ENCODE measurements at regions not wholly inside any gene's neighbourhood (a gene's known extent, or its start where the extent isn't known, plus 50 kb on each side); places are given as distances from the start of the nearest gene placed in this dataset.

DNA sequence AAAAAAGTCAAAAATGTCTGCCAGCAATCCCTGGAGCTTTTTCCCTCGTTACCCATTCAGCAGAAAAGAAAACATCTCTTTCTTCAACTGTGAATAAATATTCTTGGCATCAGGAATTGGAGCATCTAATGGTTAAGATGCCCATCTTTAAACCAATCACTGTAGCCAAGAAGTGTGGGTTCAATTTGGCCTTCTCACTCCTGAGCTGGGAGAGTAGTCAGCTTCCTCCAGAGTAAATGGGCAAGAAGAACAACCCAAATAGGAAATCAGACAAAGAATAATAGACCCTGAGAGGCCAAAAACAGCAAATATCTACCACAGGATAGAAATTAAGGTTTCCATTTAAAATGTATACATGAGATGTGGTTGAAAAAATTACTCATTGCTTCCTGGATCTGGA lies 508.0 kb upstream of the MDFIC2 start:
- no peak overlapping the region for H3K27ac Mint-ChIP-seq
- no peak for ATAC-seq
- peaks cover 0 to 5% of the 10 kb centered on the region in 2 donors for H3K36me3 Mint-ChIP-seq
- H3K9me3 Mint-ChIP-seq: peaks cover 0 to 15% of the 10 kb centered on the region in 2 donors
- no peak for DNase-seq (ENCODE audit: low spot score in 2 of 2)

GRCh38 chr3:70818145-70818544 lies 505.7 kb upstream of the MDFIC2 start:
- Mint-ChIP-seq H3K36me3 (peaks cover 0 to 5% of the 10 kb centered on the region in 2 donors), H3K9me3 (peaks cover 0 to 15% of the 10 kb centered on the region in 2 donors), H3K27ac (no peak overlapping the region)
- DNase-seq (ENCODE audit: low spot score in 2 of 2) (no peak), ATAC-seq (no peak)

DNA sequence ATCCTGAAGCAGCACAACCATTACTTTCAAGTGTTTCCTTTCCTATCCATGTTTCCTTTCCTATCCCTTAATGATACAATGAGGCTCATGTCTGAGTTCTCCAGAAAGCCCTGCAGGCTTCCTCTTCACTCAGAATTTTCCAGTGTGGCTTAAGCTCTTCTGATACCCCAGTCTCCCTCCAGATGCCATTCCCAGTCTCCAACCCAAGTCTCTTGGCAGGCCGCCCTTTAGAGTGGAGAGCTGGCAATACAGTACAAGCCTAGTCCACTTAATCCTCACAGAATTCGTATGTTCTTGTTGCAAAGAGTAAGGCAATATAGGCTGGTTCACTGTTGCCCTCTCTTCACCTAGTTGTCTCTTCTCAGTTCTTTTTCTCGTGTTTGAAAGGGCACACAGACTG lies 503.9 kb upstream of the MDFIC2 start:
- H3K27ac Mint-ChIP-seq: no peak overlapping the region
- H3K36me3 Mint-ChIP-seq: peaks cover 0 to 5% of the 10 kb centered on the region in 2 donors
- ATAC-seq: no peak
- no peak for DNase-seq (ENCODE audit: low spot score in 2 of 2)
- H3K9me3 Mint-ChIP-seq: peaks cover 0 to 15% of the 10 kb centered on the region in 2 donors

DNA sequence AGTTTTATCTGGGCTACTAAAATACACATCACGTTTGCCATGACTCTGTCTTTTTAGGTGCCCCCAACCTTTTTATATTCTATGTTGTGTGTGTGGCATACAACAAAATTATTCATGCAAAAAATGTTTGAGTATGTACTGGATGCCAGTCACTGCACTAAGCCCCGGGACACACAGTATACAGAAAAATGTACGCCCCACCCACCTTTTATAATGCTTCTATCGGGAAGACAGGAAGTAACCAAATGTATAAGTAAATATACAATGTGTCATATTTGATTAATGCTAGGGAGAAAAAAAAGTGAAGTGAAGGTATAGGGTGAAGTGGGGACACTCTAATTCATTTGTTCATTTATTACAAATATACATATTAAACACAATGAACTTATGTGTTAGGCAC lies 503.4 kb upstream of the MDFIC2 start:
- Mint-ChIP-seq H3K27ac (no peak overlapping the region), H3K36me3 (peaks cover 0 to 5% of the 10 kb centered on the region in 2 donors), H3K9me3 (peaks cover 0 to 15% of the 10 kb centered on the region in 2 donors)
- no peak for ATAC-seq
- no peak for DNase-seq (ENCODE audit: low spot score in 2 of 2)

DNA sequence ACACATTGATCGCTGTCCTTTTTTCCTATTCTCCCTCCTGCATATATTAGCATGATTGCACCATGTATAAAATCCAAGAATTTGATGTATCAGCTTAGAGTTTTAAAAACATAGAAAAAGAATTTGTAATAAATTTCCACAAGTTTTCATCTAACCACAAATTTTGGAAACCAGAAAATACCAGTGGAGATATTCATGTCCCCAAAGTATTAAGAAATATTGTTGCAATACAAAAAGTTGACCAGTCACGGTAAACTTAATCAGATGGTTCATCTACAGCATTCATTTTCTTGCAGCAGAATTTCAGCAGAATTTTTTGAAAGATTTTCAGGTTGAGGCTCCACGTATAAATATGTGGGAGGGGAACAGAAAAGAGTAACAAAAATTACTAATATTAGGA lies 500.9 kb upstream of the MDFIC2 start:
- H3K9me3 Mint-ChIP-seq: peaks cover 0 to 15% of the 10 kb centered on the region in 2 donors
- no peak for ATAC-seq
- DNase-seq (ENCODE audit: low spot score in 2 of 2): no peak
- H3K36me3 Mint-ChIP-seq: peaks cover 0 to 5% of the 10 kb centered on the region in 2 donors
- no peak overlapping the region for H3K27ac Mint-ChIP-seq

DNA sequence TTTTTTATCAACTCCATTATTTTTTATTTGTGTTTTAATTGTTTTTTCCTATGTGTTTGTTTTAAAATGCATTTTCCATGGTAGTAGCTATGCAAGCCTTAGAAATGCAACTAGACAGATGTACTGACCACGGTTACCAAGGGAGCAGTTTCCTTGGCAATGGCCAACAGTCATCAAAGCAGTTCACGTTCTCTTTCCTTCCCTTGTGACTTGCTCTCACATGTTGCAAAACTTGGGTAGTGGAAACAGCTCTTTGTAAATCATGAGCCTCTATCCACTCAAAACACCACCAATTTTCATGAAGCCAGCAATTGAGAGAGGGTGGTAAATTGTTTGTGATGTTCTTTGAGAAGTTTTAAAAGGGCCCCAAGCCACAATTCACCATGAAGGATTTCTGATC lies 499.4 kb upstream of the MDFIC2 start:
- peak in 1 of 2 donors; percentile 41 for ATAC-seq
- Mint-ChIP-seq H3K36me3 (no peaks in the 10 kb centered on the region), H3K9me3 (peaks cover 0 to 7% of the 10 kb centered on the region in 2 donors), H3K27ac (no peak overlapping the region)
- no peak for DNase-seq (ENCODE audit: low spot score in 2 of 2)

DNA sequence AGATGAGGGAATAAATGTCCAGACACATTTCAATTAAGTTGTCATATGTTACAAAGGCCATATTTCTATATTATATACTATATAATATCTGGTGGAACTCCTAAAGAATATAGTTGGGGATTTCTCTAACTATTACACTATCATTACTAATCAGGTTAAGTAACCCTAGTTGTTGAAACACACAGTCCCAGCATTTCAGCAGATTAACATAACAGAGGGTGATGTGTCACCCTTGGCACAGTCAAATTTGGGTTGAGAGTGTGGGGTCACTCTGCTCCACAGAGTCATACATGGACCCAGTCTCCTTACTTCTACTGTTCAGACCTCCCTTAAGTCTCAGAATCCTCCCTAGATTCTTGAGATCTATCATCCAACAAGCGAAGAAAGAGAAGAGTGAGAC lies 496.4 kb upstream of the MDFIC2 start:
- H3K36me3 Mint-ChIP-seq: no peaks in the 10 kb centered on the region
- DNase-seq (ENCODE audit: low spot score in 2 of 2) (no peak), ATAC-seq (no peak)
- no peak overlapping the region for H3K27ac Mint-ChIP-seq
- H3K9me3 Mint-ChIP-seq: no peaks in the 10 kb centered on the region

GRCh38 chr3:70806556-70806955 lies 494.1 kb upstream of the MDFIC2 start:
- no peak for ATAC-seq
- H3K9me3 Mint-ChIP-seq: no peaks in the 10 kb centered on the region
- no peak for DNase-seq (ENCODE audit: low spot score in 2 of 2)
- no peaks in the 10 kb centered on the region for H3K36me3 Mint-ChIP-seq
- H3K27ac Mint-ChIP-seq: no peak overlapping the region

DNA sequence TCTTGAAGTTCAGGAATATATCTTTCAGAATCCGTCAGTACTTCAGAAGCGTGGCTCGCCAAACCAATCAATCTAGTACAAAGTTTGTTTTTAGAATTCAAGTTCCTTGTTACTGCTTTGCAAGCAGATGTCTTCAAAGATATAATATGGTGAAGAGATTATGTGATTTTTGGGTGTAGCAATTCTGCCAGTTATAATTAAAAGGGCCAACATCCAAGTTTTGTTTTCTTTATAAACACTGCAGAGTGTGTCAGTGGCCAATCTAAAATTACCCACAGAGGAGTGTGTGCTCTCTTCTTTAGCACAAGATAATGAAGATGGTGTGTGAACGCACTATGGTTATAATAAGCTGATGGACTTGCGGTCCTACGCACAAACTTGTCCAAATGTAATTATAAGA lies 493.6 kb upstream of the MDFIC2 start:
- no peaks in the 10 kb centered on the region for H3K9me3 Mint-ChIP-seq
- DNase-seq (ENCODE audit: low spot score in 2 of 2) (no peak), ATAC-seq (no peak)
- no peaks in the 10 kb centered on the region for H3K36me3 Mint-ChIP-seq
- no peak overlapping the region for H3K27ac Mint-ChIP-seq

DNA sequence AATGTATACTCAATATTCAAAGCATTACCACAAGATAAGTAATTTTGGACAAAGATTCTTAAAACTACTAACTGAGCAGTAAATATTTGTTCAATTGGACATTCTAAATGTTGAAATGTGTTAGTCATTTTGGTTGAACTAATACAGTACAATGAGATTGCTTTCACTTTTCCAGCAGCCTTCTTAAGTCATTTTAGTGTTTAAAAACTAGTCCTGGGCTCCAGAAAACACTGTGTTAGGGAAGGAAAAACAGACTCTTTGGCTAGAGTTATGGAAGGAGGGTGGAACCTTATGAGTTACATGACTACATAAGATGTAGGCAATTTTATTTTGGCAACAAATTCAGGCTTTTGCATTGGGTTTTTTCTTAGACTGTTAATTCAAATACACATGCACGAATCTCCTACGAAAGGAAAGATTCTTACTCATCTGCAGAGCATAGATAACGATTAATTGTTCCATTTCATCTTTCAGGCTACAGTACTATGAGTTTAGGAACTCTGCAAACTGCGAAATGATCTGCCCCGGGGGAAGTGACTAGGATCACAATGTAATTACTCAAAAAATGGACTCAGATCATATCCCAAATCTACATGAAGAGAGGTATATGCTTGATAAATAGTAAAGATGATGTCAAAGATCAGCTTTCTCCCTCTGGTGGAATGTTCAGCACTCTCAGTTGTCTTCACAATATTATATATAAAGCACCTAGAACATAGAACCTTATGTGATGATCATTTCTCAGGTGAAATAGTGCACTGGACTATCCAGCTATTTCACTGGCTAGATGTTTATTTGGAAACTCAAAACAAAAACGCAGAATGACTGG lies 492.8 kb upstream of the MDFIC2 start:
- Mint-ChIP-seq H3K36me3 (no peaks in the 10 kb centered on the region), H3K9me3 (no peaks in the 10 kb centered on the region), H3K27ac (no peak overlapping the region)
- DNase-seq (ENCODE audit: low spot score in 2 of 2) (no peak), ATAC-seq (no peak)

DNA sequence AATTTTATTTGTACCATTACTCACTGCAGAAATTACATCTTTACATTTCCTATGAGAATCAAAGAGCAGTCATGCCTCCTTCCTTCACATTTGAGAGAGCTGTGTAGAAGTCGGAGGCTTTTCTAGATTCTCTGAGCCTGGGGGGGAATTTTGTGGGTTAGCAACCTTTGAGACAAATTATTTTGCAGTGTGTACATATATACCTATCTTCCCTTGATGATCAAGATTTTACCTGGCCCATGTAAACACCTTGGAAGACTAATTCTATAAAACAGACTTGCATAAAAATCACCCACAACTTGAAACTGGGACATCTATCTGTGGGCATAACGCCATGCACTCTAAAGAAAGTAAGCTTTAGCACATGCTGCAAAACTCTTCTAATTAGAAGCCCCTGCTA lies 491.5 kb upstream of the MDFIC2 start:
- ATAC-seq: no peak
- no peaks in the 10 kb centered on the region for H3K9me3 Mint-ChIP-seq
- H3K27ac Mint-ChIP-seq: no peak overlapping the region
- H3K36me3 Mint-ChIP-seq: no peaks in the 10 kb centered on the region
- DNase-seq (ENCODE audit: low spot score in 2 of 2): no peak

DNA sequence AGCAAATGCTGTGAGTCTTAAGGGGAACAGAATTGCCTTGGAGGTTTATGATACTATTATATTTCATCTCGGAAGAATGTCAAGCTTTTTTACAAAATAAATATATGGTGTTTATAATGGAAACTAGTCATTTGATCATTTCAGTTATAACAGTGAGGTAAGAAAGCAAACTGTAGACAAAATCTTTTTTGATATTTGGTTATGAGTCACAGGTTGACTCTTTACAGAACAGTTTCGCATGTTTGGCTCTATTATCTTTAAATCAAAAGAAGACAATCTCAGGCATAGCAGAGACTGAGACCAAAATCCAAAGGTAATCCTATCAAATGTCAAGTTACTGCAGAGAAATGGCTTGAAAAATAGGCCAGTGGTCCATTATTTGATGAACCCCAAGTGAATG lies 490.9 kb upstream of the MDFIC2 start:
- H3K9me3 Mint-ChIP-seq: no peaks in the 10 kb centered on the region
- ATAC-seq: no peak

GRCh38 chr3:70800951-70801350 lies 488.5 kb upstream of the MDFIC2 start:
- Mint-ChIP-seq H3K9me3 (peaks cover 0 to 7% of the 10 kb centered on the region in 2 donors), H3K27ac (no peak overlapping the region), H3K36me3 (peaks cover 0 to 8% of the 10 kb centered on the region in 2 donors)
- no peak for DNase-seq (ENCODE audit: low spot score in 2 of 2)
- ATAC-seq: no peak

More for the DNA sequence above, 490.9 kb upstream of the MDFIC2 start:
- DNase-seq (ENCODE audit: low spot score in 2 of 2): no peak
- Mint-ChIP-seq H3K27ac (no peak overlapping the region), H3K36me3 (no peaks in the 10 kb centered on the region)

DNA sequence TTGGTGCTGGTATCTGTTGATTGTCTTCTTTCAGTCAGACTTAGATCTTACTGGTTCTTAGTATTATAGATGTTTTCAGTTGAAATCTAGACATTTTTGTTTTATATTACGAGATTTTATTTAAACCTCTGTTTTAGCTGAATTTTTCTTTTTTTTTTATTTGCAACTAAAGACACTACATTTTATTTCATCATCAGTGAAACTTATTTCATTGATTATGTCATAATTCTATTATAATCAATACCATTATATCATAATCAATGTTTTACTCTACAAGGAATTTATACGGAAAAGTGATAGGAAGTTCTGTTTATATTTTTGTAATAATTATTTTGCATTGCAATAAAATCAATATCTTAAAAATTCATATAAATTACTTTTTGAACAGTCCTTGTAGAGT lies 477.4 kb upstream of the MDFIC2 start:
- no peak overlapping the region for H3K27ac Mint-ChIP-seq
- peaks cover 0 to 6% of the 10 kb centered on the region in 2 donors for H3K36me3 Mint-ChIP-seq
- ATAC-seq (no peak), DNase-seq (ENCODE audit: low spot score in 2 of 2) (no peak)
- H3K9me3 Mint-ChIP-seq: peaks cover 4% of the 10 kb centered on the region in 2 donors

GRCh38 chr3:70780790-70781189 lies 468.4 kb upstream of the MDFIC2 start:
- no peak overlapping the region for H3K27ac Mint-ChIP-seq
- DNase-seq (ENCODE audit: low spot score in 2 of 2): no peak
- H3K9me3 Mint-ChIP-seq: peaks cover 0 to 9% of the 10 kb centered on the region in 2 donors
- H3K36me3 Mint-ChIP-seq: peaks cover 0 to 7% of the 10 kb centered on the region in 2 donors
- ATAC-seq: no peak

DNA sequence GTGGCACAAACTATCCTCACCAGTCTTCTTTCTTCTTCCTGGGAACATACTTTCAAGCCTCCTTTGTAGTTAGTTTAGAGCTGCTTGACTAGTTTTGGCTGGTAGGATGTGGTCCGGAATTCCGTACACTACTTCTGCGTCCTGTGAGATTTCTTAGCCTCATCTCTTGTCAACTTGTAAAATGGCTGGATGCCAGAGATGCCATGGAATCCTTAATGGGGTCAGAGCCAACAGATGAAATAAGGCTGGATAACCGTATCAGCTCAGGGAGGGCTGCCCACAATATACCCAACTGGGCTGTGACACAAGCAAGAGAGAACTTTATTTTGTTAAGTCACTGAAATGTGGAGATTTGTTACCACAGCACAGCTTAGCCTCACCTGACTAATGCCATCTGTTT lies 466.9 kb upstream of the MDFIC2 start:
- peaks cover 0 to 9% of the 10 kb centered on the region in 2 donors for H3K9me3 Mint-ChIP-seq
- no peak for ATAC-seq
- H3K36me3 Mint-ChIP-seq: peaks cover 0 to 11% of the 10 kb centered on the region in 2 donors
- DNase-seq (ENCODE audit: low spot score in 2 of 2): no peak
- no peak overlapping the region for H3K27ac Mint-ChIP-seq

DNA sequence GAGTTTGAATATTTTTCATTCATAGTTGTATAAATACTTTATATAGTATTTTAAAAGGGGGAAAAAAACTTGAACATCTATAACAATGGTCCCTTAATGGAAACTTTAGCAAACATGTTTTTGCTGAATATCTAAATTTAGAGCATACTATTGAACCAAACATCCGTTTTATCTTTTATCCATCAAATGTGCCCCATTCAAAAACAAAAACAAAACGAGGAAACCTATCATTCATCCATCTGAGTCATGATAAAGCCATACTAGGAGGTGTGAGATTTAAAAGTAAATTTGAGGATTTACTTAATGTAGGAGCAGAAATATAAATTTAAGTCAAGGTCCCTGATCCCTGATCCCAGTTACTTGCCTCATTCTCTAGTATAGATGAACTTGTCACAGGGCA lies 463.6 kb upstream of the MDFIC2 start:
- ATAC-seq (no peak), DNase-seq (ENCODE audit: low spot score in 2 of 2) (no peak)
- no peak overlapping the region for H3K27ac Mint-ChIP-seq
- peaks cover 0 to 11% of the 10 kb centered on the region in 2 donors for H3K36me3 Mint-ChIP-seq
- H3K9me3 Mint-ChIP-seq: peaks cover 0 to 9% of the 10 kb centered on the region in 2 donors

GRCh38 chr3:70775257-70775656 lies 462.8 kb upstream of the MDFIC2 start:
- Mint-ChIP-seq H3K27ac (no peak overlapping the region), H3K36me3 (peaks cover 0 to 18% of the 10 kb centered on the region in 2 donors), H3K9me3 (peaks cover 0 to 9% of the 10 kb centered on the region in 2 donors)
- DNase-seq (ENCODE audit: low spot score in 2 of 2): no peak
- ATAC-seq: no peak
